HepG2 (cell line): ENCODE measurements at regions not wholly inside any gene's neighbourhood (a gene's known extent, or its start where the extent isn't known, plus 50 kb on each side); places are given as distances from the start of the nearest gene placed in this dataset.

Experiments used
- ATAC-seq: fragments of 200-7000 bp; cut with Tn5 transposase; 3 replicates; pipeline ENCODE4 v1.9.1; 2020; ENCODE audit warnings: mild to moderate bottlenecking, moderate library complexity
- BruUV-seq: library from RNA; stranded (reverse); fragments of 400-500 nt; replicated peaks from 2 replicates; lab custom pipeline; 2021; lab: Mats Ljungman, UMichigan
- CTCF ChIA-PET: fragments of 300-600 bp; formaldehyde crosslinking; extraction: SDS; loops from one replicate; lab custom pipeline; 2021; ENCODE audit warnings: low total read pairs, inconsistent platforms, low intra/inter-chr PET ratio; lab: Yijun Ruan, JAX
- POLR2A ChIA-PET: fragments of 350-600 bp; sonication (Branson Sonifier 250); formaldehyde crosslinking; loops from one replicate; lab custom pipeline; 2020; ENCODE audit warnings: antibody characterized with exemption, inconsistent platforms; lab: Yijun Ruan, JAX
- DNase-seq: peaks from one replicate; pipeline ENCODE4 v3.0.0-alpha.2; 2015; ENCODE audit warnings: low spot score
- FAIRE-seq: peaks from 3 replicates; lab custom pipeline; 2011; peaks lifted over from hg19 to GRCh38; lab: Jason Lieb, UNC
- H2AFZ ChIP-seq: one replicate; pipeline ENCODE4 v1.6.1; 2011; ENCODE audit warnings: low read length, inconsistent platforms
- H3K27ac ChIP-seq: fragments of 300-600 bp; 3 replicates; pipeline ENCODE4 v1.8.0; 2011; ENCODE audit warnings: mixed run types, mild to moderate bottlenecking, mixed read lengths, low read length, inconsistent platforms; ENCODE audit not compliant: insufficient read depth; ENCODE audit errors: extremely low read length
- H3K27me3 ChIP-seq, 2 experiments: fragments of 200-600 bp in 1 of 2; 2 replicates in 1 of 2; 3 replicates in 1 of 2; pipeline versions ENCODE4 v1.6.0 to v1.8.0; 2011; ENCODE audit warnings: low read length in 2 of 2, mild to moderate bottlenecking in 2 of 2, moderate library complexity in 2 of 2, inconsistent platforms in 1 of 2; ENCODE audit not compliant: insufficient read depth in 2 of 2, control insufficient read depth in 1 of 2
- H3K36me3 ChIP-seq, 2 experiments: fragments of 200-600 bp in 1 of 2; replicated peaks in 1 of 2; 2 replicates in 1 of 2; 3 replicates in 1 of 2; pipeline versions ENCODE4 v1.5.1 to v1.8.0; 2011; ENCODE audit warnings: low read length in 2 of 2, inconsistent platforms in 1 of 2; ENCODE audit not compliant: insufficient read depth in 2 of 2, control insufficient read depth in 1 of 2
- H3K4me1 ChIP-seq: 2 replicates; pipeline ENCODE4 v1.5.1; 2012; ENCODE audit warnings: low read length, inconsistent platforms; ENCODE audit not compliant: insufficient read depth
- H3K4me2 ChIP-seq: 2 replicates; pipeline ENCODE4 v1.6.0; 2011; ENCODE audit warnings: low read depth, low read length, inconsistent platforms
- H3K4me3 ChIP-seq, 3 experiments: fragments of 200-600 bp in 1 of 3; sonication (generic), shearing (Covaris generic) in 1 of 3; replicated peaks in 1 of 3; 2 replicates each; pipeline ENCODE4 v1.5.1; 2011 to 2016; ENCODE audit warnings: low read length in 3 of 3, inconsistent platforms in 2 of 3, low read depth in 2 of 3, mild to moderate bottlenecking in 2 of 3, control low read depth in 1 of 3, mixed read lengths in 1 of 3; ENCODE audit not compliant: insufficient read depth in 1 of 3
- H3K79me2 ChIP-seq: one replicate; pipeline ENCODE4 v1.6.1; 2011; ENCODE audit warnings: low read length, inconsistent platforms; ENCODE audit not compliant: insufficient read depth
- H3K9ac ChIP-seq: 2 replicates; pipeline ENCODE4 v1.6.0; 2011; ENCODE audit warnings: mild to moderate bottlenecking, low read depth, low read length, inconsistent platforms; ENCODE audit not compliant: insufficient read depth
- H3K9me3 ChIP-seq: 2 replicates; pipeline ENCODE4 v1.5.1; 2012; ENCODE audit warnings: mild to moderate bottlenecking, low read length
- H4K20me1 ChIP-seq: 2 replicates; pipeline ENCODE4 v1.6.0; 2011; ENCODE audit warnings: inconsistent platforms, mild to moderate bottlenecking, low read length, moderate library complexity; ENCODE audit not compliant: insufficient read depth
- CENPT ChIP-seq: sonication (generic); formaldehyde crosslinking; IDR thresholded peaks from 2 replicates; pipeline ENCODE4 v1.8.0; 2022; ENCODE audit warnings: low read depth, mild to moderate bottlenecking, moderate library complexity, missing genetic modification reagents
- DMAP1 ChIP-seq: IDR thresholded peaks from 2 replicates; pipeline ENCODE4 v1.6.1; 2016
- FOXC1 ChIP-seq: sonication (generic); formaldehyde crosslinking; IDR thresholded peaks from 2 replicates; pipeline ENCODE4 v1.8.0; 2022; ENCODE audit warnings: mild to moderate bottlenecking, missing genetic modification reagents, borderline replicate concordance
- GATAD2A ChIP-seq: IDR thresholded peaks from 2 replicates; pipeline ENCODE4 v1.6.1; 2016
- GTF2F1 ChIP-seq: fragments of 150-350 bp; IDR thresholded peaks from 2 replicates; pipeline ENCODE4 v1.6.1; 2014; ENCODE audit warnings: low read length
- HNF4A ChIP-seq: sonication (generic); formaldehyde crosslinking; IDR thresholded peaks from 2 replicates; pipeline ENCODE4 v1.4.0; 2020; ENCODE audit warnings: missing genetic modification reagents
- KAT8 ChIP-seq: IDR thresholded peaks from 2 replicates; pipeline ENCODE4 v1.6.1; 2016; ENCODE audit warnings: missing genetic modification reagents, missing compliant biosample characterization
- MTF2 ChIP-seq: sonication (generic); formaldehyde crosslinking; IDR thresholded peaks from 2 replicates; pipeline ENCODE4 v1.5.0; 2020; ENCODE audit warnings: missing genetic modification reagents, borderline replicate concordance
- SRF ChIP-seq: IDR thresholded peaks from 2 replicates; pipeline ENCODE4 v1.6.1; 2011; ENCODE audit warnings: mild to moderate bottlenecking, low read depth, low read length, moderate library complexity
- SRSF1 ChIP-seq: fragments of 200-400 bp; formaldehyde crosslinking; optimal IDR thresholded peaks from 2 replicates; pipeline ENCODE3; 2017; ENCODE audit warnings: mild to moderate bottlenecking, low read depth, low read length, moderate library complexity
- TBL1XR1 ChIP-seq: fragments of 150-350 bp; IDR thresholded peaks from 2 replicates; pipeline ENCODE4 v1.6.1; 2014; ENCODE audit warnings: borderline replicate concordance, low read length; ENCODE audit not compliant: partially characterized antibody
- ZNF234 ChIP-seq: sonication (generic); formaldehyde crosslinking; conservative IDR thresholded peaks from 2 replicates; pipeline ENCODE4 v1.5.1; 2020; ENCODE audit warnings: mild to moderate bottlenecking, missing genetic modification reagents
- ZNF264 ChIP-seq: sonication (generic); formaldehyde crosslinking; IDR thresholded peaks from 2 replicates; pipeline ENCODE4 v1.4.0; 2020; ENCODE audit warnings: missing genetic modification reagents
- ZNF326 ChIP-seq: sonication (generic); formaldehyde crosslinking; IDR thresholded peaks from 2 replicates; pipeline ENCODE4 v1.4.0; 2020; ENCODE audit warnings: missing genetic modification reagents, borderline replicate concordance
- ZNF563 ChIP-seq: sonication (generic); formaldehyde crosslinking; IDR thresholded peaks from 2 replicates; pipeline ENCODE4 v1.8.0; 2022; ENCODE audit warnings: mild to moderate bottlenecking, moderate library complexity, missing genetic modification reagents
- ZNF816 ChIP-seq: sonication (generic); formaldehyde crosslinking; IDR thresholded peaks from 2 replicates; pipeline ENCODE4 v1.8.0; 2022; ENCODE audit warnings: missing genetic modification reagents, mild to moderate bottlenecking, borderline replicate concordance
- WGBS: methylation state at CpG from one replicate; pipeline ENCODE4 v1.1.6; 2017; ENCODE audit warnings: low lambda C conversion rate; 5-methylcytosine and 5-hydroxymethylcytosine counted together
- in situ Hi-C: cut with HindIII; loops from 2 replicates; pipeline ENCODE4 v1.10.0; 2017; ENCODE audit warnings: low pct_unique_long_range_greater_than_20kb; ENCODE audit not compliant: extremely low pct_ligation_motif_present
- intact Hi-C: fragments of 100-400 bp; cut with micrococcal nuclease; formaldehyde crosslinking; loops from one replicate; pipeline ENCODE4 v1.10.0; 2022; ENCODE audit not compliant: unreplicated experiment
- TF ChIP-seq, protein P1 (sequence below): sonication (generic); formaldehyde crosslinking; IDR thresholded peaks from 2 replicates; pipeline ENCODE4 v1.9.0; 2021; ENCODE audit warnings: missing genetic modification reagents, borderline replicate concordance
- TF ChIP-seq, protein P2 (sequence below): IDR thresholded peaks from 2 replicates; pipeline ENCODE4 v1.6.1; 2016
- TF ChIP-seq, protein P3 (sequence below): sonication (generic); formaldehyde crosslinking; IDR thresholded peaks from 2 replicates; pipeline ENCODE4 v1.8.0; 2022; ENCODE audit warnings: low read depth, missing genetic modification reagents
- TF ChIP-seq, protein P4 (sequence below): sonication (generic); formaldehyde crosslinking; IDR thresholded peaks from 2 replicates; pipeline ENCODE4 v1.4.0; 2020; ENCODE audit warnings: missing genetic modification reagents

DNA sequence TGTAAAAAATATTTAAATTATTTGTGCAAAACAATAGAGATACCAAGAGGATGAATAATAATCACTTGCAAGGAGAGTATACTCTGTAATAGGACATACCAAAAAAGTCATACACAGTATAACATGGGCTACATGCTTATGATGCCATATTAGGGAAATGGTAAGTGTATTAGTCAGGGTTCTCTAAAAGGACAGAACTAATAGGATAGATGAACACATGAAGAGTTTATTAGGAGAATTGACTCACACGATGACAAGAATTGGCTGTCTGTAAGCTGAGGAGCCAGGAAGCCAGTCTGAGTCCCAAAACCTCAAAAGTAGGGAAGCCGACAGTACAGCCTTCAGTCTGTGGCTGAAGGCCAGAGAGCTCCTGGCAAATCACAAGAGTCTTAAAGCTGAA lies 151.2 kb downstream of the DTHD1 start:
- FAIRE-seq (no peak), ATAC-seq (no peak), DNase-seq (no peak)
- BruUV-seq: no TSS peak
- no peak overlapping the region for H3K9ac ChIP-seq
- no peak overlapping the region for H2AFZ ChIP-seq
- TF ChIP-seq ZNF234 (no peak), GATAD2A (CRISPR knock-in tag) (no peak), FOXC1 (CRISPR knock-in tag) (no peak), ZNF816 (CRISPR knock-in tag) (no peak), ZNF326 (CRISPR knock-in tag) (no peak), SRSF1 (no peak), ZNF563 (CRISPR knock-in tag) (no peak), GTF2F1 (no peak), MTF2 (CRISPR knock-in tag) (no peak), ZNF264 (no peak), HNF4A (CRISPR knock-in tag) (no peak), SRF (no peak), CENPT (CRISPR knock-in tag) (no peak), KAT8 (CRISPR knock-in tag) (no peak), TBL1XR1 (no peak), DMAP1 (CRISPR knock-in tag) (no peak)
- TF ChIP-seq, protein P1, sequence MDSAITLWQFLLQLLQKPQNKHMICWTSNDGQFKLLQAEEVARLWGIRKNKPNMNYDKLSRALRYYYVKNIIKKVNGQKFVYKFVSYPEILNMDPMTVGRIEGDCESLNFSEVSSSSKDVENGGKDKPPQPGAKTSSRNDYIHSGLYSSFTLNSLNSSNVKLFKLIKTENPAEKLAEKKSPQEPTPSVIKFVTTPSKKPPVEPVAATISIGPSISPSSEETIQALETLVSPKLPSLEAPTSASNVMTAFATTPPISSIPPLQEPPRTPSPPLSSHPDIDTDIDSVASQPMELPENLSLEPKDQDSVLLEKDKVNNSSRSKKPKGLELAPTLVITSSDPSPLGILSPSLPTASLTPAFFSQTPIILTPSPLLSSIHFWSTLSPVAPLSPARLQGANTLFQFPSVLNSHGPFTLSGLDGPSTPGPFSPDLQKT (CRISPR knock-in tag): no peak
- TF ChIP-seq, protein P2, sequence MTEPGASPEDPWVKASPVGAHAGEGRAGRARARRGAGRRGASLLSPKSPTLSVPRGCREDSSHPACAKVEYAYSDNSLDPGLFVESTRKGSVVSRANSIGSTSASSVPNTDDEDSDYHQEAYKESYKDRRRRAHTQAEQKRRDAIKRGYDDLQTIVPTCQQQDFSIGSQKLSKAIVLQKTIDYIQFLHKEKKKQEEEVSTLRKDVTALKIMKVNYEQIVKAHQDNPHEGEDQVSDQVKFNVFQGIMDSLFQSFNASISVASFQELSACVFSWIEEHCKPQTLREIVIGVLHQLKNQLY (CRISPR knock-in tag): no peak
- TF ChIP-seq, protein P3, sequence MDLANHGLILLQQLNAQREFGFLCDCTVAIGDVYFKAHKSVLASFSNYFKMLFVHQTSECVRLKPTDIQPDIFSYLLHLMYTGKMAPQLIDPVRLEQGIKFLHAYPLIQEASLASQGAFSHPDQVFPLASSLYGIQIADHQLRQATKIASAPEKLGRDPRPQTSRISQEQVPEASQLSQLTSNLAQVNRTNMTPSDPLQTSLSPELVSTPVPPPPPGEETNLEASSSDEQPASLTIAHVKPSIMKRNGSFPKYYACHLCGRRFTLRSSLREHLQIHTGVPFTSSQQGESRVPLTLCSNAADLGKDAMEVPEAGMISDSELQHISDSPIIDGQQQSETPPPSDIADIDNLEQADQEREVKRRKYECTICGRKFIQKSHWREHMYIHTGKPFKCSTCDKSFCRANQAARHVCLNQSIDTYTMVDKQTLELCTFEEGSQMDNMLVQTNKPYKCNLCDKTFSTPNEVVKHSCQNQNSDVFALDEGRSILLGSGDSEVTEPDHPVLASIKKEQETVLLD (CRISPR knock-in tag): no peak
- TF ChIP-seq, protein P4, sequence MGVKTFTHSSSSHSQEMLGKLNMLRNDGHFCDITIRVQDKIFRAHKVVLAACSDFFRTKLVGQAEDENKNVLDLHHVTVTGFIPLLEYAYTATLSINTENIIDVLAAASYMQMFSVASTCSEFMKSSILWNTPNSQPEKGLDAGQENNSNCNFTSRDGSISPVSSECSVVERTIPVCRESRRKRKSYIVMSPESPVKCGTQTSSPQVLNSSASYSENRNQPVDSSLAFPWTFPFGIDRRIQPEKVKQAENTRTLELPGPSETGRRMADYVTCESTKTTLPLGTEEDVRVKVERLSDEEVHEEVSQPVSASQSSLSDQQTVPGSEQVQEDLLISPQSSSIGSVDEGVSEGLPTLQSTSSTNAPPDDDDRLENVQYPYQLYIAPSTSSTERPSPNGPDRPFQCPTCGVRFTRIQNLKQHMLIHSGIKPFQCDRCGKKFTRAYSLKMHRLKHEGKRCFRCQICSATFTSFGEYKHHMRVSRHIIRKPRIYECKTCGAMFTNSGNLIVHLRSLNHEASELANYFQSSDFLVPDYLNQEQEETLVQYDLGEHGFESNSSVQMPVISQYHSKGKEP (CRISPR knock-in tag): no peak
- H3K27me3 ChIP-seq: no peaks in the 10 kb centered on the region
- no peaks in the 10 kb centered on the region; the same call in 1 of the 2 replicates for H3K9me3 ChIP-seq
- no peak overlapping the region for H3K27ac ChIP-seq
- H3K36me3 ChIP-seq: no peaks in the 10 kb centered on the region
- no peaks in the 10 kb centered on the region for H3K79me2 ChIP-seq
- POLR2A ChIA-PET: no interaction called here
- no peaks in the 10 kb centered on the region for H4K20me1 ChIP-seq
- no peak overlapping the region for H3K4me2 ChIP-seq
- in situ Hi-C loops (no loop called here), intact Hi-C loops (no loop called here)
- 0% methylated on average over 2 of the region's 2 CpGs for WGBS
- no peak overlapping the region for H3K4me3 ChIP-seq
- H3K4me1 ChIP-seq: no peaks in the 10 kb centered on the region
- CTCF ChIA-PET: no interaction called here
